22Rv1 (cell line): ENCODE measurements at regions not wholly inside any gene's neighbourhood (a gene's known extent, or its start where the extent isn't known, plus 50 kb on each side); places are given as distances from the start of the nearest gene placed in this dataset.

Experiments
- ZFX ChIP-seq: fragments of 450-650 bp; IDR thresholded peaks from 2 replicates; pipeline ENCODE4 v1.6.1; 2017; ENCODE audit warnings: antibody characterized with exemption, borderline replicate concordance
- TF ChIP-seq, protein P1 (sequence below): fragments of 450-650 bp; IDR thresholded peaks from 2 replicates; pipeline ENCODE4 v1.5.1; 2017; ENCODE audit warnings: mild to moderate bottlenecking

DNA sequence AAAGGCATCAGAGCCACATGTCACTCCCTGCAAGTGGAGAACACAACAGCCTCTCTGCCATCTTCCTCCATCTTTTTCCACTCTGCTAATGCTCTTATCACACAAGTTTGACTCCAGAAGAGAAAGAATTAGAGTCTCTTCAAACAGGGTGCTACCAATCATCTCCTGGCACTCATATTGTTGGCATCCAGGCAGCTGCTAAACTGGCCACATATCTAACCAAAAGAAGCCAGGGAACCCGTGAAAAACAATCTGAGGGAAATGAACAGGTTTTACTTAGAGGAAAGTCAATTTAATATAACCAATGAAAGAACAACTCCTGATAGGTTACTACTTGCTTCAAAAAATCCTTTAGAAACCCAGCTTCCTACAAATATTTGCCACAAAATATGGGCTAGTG is 117.2 kb downstream of the SLC25A46 start:
- TF ChIP-seq, protein P1, sequence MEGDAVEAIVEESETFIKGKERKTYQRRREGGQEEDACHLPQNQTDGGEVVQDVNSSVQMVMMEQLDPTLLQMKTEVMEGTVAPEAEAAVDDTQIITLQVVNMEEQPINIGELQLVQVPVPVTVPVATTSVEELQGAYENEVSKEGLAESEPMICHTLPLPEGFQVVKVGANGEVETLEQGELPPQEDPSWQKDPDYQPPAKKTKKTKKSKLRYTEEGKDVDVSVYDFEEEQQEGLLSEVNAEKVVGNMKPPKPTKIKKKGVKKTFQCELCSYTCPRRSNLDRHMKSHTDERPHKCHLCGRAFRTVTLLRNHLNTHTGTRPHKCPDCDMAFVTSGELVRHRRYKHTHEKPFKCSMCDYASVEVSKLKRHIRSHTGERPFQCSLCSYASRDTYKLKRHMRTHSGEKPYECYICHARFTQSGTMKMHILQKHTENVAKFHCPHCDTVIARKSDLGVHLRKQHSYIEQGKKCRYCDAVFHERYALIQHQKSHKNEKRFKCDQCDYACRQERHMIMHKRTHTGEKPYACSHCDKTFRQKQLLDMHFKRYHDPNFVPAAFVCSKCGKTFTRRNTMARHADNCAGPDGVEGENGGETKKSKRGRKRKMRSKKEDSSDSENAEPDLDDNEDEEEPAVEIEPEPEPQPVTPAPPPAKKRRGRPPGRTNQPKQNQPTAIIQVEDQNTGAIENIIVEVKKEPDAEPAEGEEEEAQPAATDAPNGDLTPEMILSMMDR, result no peak
- no peak for TF ChIP-seq ZFX
